Testis (tissue), 2 donors: ENCODE measurements at regions not wholly inside any gene's neighbourhood (a gene's known extent, or its start where the extent isn't known, plus 50 kb on each side); places are given as distances from the start of the nearest gene placed in this dataset.

Experiments used
- CTCF ChIP-seq, 3 experiments: fragments of 450-650 bp in 2 of 3; fragments of 200-600 bp in 1 of 3; sonication (generic) in 1 of 3; IDR thresholded peaks; one replicate each; pipeline ENCODE4 v1.5.1; 2016 to 2019; ENCODE audit warnings: antibody characterized with exemption in 3 of 3, mild to moderate bottlenecking in 2 of 3, moderate library complexity in 1 of 3
- POLR2A ChIP-seq: fragments of 450-650 bp; IDR thresholded peaks from one replicate; pipeline ENCODE4 v1.6.1; 2017; ENCODE audit warnings: antibody characterized with exemption, mild to moderate bottlenecking, moderate library complexity

- TF ChIP-seq CTCF (IDR thresholded peaks at IDR 0.05) (no peak), POLR2A (no peak)
Measured at GRCh38 chr15:94847325-94847724, 616.0 kb downstream of the MCTP2 start.
